ENCODE measurements at regions not wholly inside any gene's neighbourhood (a gene's known extent, or its start where the extent isn't known, plus 50 kb on each side); places are given as distances from the start of the nearest gene placed in this dataset.

GRCh38 chr3:87549208-87549607 is 272.8 kb upstream of the POU1F1 start:
- Histone ChIP-seq H3K27ac (ENCODE audit: insufficient read length, low read depth, low read length) (no peak overlapping the region), H3K4ac (ENCODE audit: low read depth, low read length) (no peak overlapping the region), H3K18ac (ENCODE audit: insufficient read length, low read depth, low read length) (no peak overlapping the region), H3K14ac (ENCODE audit: insufficient read depth, low read length) (no peak overlapping the region), H3K23ac (ENCODE audit: insufficient read length, low read depth, low read length) (no peak overlapping the region), H2BK120ac (ENCODE audit: low read depth, low read length, poor library complexity, severe bottlenecking) (no peak overlapping the region), H3K9me3 (ENCODE audit: control insufficient read depth, low read depth, low read length) (no peaks in the 10 kb centered on the region), H4K5ac (ENCODE audit: insufficient read length, low read depth, low read length) (no peak overlapping the region), H3K9ac (ENCODE audit: extremely low read depth, insufficient read length, low read length) (no peak overlapping the region), H3T11ph (ENCODE audit: low read length) (no peak overlapping the region), H3K27me3 (ENCODE audit: insufficient read depth, low read length) (no peaks in the 10 kb centered on the region), H3K56ac (ENCODE audit: insufficient read length, low read depth, low read length) (no peak overlapping the region), H2AFZ (ENCODE audit: low read length) (no peak overlapping the region), H4K20me1 (ENCODE audit: control insufficient read depth, insufficient read depth, insufficient read length) (no peaks in the 10 kb centered on the region), H2BK12ac (ENCODE audit: insufficient read length, low read depth, low read length) (no peak overlapping the region), H3K4me1 (ENCODE audit: insufficient read depth, low read length) (no peaks in the 10 kb centered on the region), H3K79me2 (ENCODE audit: insufficient read depth, low read length) (no peaks in the 10 kb centered on the region), H4K8ac (replicated peaks; ENCODE audit: insufficient read length, low read depth, low read length) (no peak overlapping the region), H2BK15ac (ENCODE audit: low read depth, low read length) (no peak overlapping the region), H2BK5ac (ENCODE audit: insufficient read length, low read length) (no peak overlapping the region), H3K79me1 (ENCODE audit: insufficient read depth, low read depth, low read length, poor library complexity, severe bottlenecking) (no peaks in the 10 kb centered on the region), H2BK20ac (ENCODE audit: low read depth, low read length, poor library complexity, severe bottlenecking) (no peak overlapping the region), H4K91ac (ENCODE audit: insufficient read length, low read depth, low read length) (no peak overlapping the region), H3K23me2 (ENCODE audit: insufficient read length, low read depth, low read length, poor library complexity, severe bottlenecking) (no peaks in the 10 kb centered on the region), H2AK5ac (ENCODE audit: insufficient read length, low read length) (no peak overlapping the region), H3K4me2 (ENCODE audit: insufficient read depth, insufficient read length, low read length) (no peak overlapping the region)
- Mint-ChIP-seq H3K9me3 (peaks cover 2 to 6% of the 10 kb centered on the region in 2 experiments; a peak in 4 of 5 replicates), H3K36me3 (ENCODE audit: insufficient read depth in 1 of 3, low read depth in 3 of 3) (peaks cover 2 to 3% (median 2%) of the 10 kb centered on the region in 3 experiments; a peak in 4 of 7 replicates), H3K27me3 (ENCODE audit: low read depth) (no peaks in the 10 kb centered on the region), H3K27ac (no peak overlapping the region), H3K4me1 (no peaks in the 10 kb centered on the region), H3K4me3 (no peak overlapping the region)
- no peak for DNase-seq
- WGBS (ENCODE audit: extremely low coverage, insufficient read length, low lambda C conversion rate) = no CpG with 5 or more reads among the region's 2 CpGs
- no peak for TF ChIP-seq CTCF (conservative IDR thresholded peaks at IDR 0.05)

Data from H9 (cell line).